Naive thymus-derived CD4-positive, alpha-beta T cell (primary cell): ENCODE measurements at regions not wholly inside any gene's neighbourhood (a gene's known extent, or its start where the extent isn't known, plus 50 kb on each side); places are given as distances from the start of the nearest gene placed in this dataset.

Source experiments
- ATAC-seq: fragments of 150-1000 bp; cut with Tn5 transposase; 2 replicates; pipeline ENCODE4 v1.10.0; 2021; ENCODE audit warnings: mild to moderate bottlenecking, moderate library complexity
- CTCF ChIA-PET: fragments of 350-600 bp; sonication (Branson Sonifier 250); formaldehyde crosslinking; loops from one replicate; lab custom pipeline; 2021; ENCODE audit warnings: antibody characterized with exemption; lab: Charles Lee
- POLR2A ChIA-PET: fragments of 350-600 bp; sonication (Branson Sonifier 250); formaldehyde crosslinking; loops from one replicate; lab custom pipeline; 2021; ENCODE audit warnings: antibody characterized with exemption, inconsistent platforms; lab: Charles Lee
- DNase-seq, 9 donors: peaks; one replicate each; pipeline versions ENCODE4 v3.0.0 to v3.0.0-alpha.2; 2020 to 2022; ENCODE audit warnings: mixed read lengths in 1 of 9
- H3K27ac ChIP-seq: one replicate; pipeline ENCODE4 v1.7.0; 2013; ENCODE audit warnings: mild to moderate bottlenecking, low read depth, low read length, moderate library complexity
- H3K27me3 ChIP-seq, 2 donors: one replicate each; pipeline ENCODE4 v1.7.0; 2013; ENCODE audit warnings: low read length in 2 of 2, mild to moderate bottlenecking in 2 of 2, moderate library complexity in 2 of 2; ENCODE audit not compliant: control insufficient read depth in 2 of 2, insufficient read depth in 2 of 2
- H3K36me3 ChIP-seq, 3 experiments: 1 replicate in 2 of 3; 2 replicates in 1 of 3; pipeline ENCODE4 v1.7.0; 2013; ENCODE audit warnings: low read length in 3 of 3, mild to moderate bottlenecking in 3 of 3, moderate library complexity in 1 of 3; ENCODE audit not compliant: insufficient read depth in 3 of 3, control insufficient read depth in 2 of 3
- H3K4me1 ChIP-seq, 2 donors: one replicate each; pipeline ENCODE4 v1.7.0; 2013; ENCODE audit warnings: low read length in 2 of 2, mild to moderate bottlenecking in 2 of 2, moderate library complexity in 1 of 2; ENCODE audit not compliant: control insufficient read depth in 2 of 2, insufficient read depth in 2 of 2
- H3K4me3 ChIP-seq: 2 replicates; pipeline ENCODE4 v1.7.0; 2013; ENCODE audit warnings: mild to moderate bottlenecking, low read length
- H3K9me3 ChIP-seq, 3 experiments: 1 replicate in 2 of 3; 2 replicates in 1 of 3; pipeline ENCODE4 v1.7.0; 2013; ENCODE audit warnings: low read length in 3 of 3; ENCODE audit not compliant: control insufficient read depth in 2 of 3
- H3K27ac Mint-ChIP-seq, 9 donors: one replicate each; pipeline ENCODE4 v1.8.0; 2020 to 2022; ENCODE audit warnings: mixed read lengths in 9 of 9, mild to moderate bottlenecking in 8 of 9, moderate library complexity in 5 of 9, inconsistent platforms in 2 of 9
- H3K27me3 Mint-ChIP-seq, 5 donors: one replicate each; pipeline ENCODE4 v1.8.0; 2021 to 2022; ENCODE audit warnings: mixed read lengths in 5 of 5, mild to moderate bottlenecking in 1 of 5
- H3K36me3 Mint-ChIP-seq, 5 donors: one replicate each; pipeline ENCODE4 v1.8.0; 2020 to 2022; ENCODE audit warnings: mixed read lengths in 5 of 5, mild to moderate bottlenecking in 3 of 5, inconsistent platforms in 1 of 5
- H3K4me1 Mint-ChIP-seq, 7 donors: one replicate each; pipeline ENCODE4 v1.8.0; 2020 to 2022; ENCODE audit warnings: mixed read lengths in 7 of 7, mild to moderate bottlenecking in 3 of 7, inconsistent platforms in 1 of 7
- H3K4me3 Mint-ChIP-seq, 10 donors: one replicate each; pipeline ENCODE4 v1.8.0; 2020 to 2022; ENCODE audit warnings: mild to moderate bottlenecking in 10 of 10, mixed read lengths in 10 of 10, moderate library complexity in 6 of 10, inconsistent platforms in 2 of 10
- H3K9me3 Mint-ChIP-seq, 11 donors: one replicate each; pipeline ENCODE4 v1.8.0; 2020 to 2022; ENCODE audit warnings: mixed read lengths in 11 of 11, mild to moderate bottlenecking in 4 of 11, inconsistent platforms in 1 of 11, moderate library complexity in 1 of 11
- intact Hi-C, 2 donors: fragments of 100-400 bp; cut with micrococcal nuclease; formaldehyde crosslinking; loops; one replicate each; pipeline ENCODE4 v1.15.1; 2023

DNA sequence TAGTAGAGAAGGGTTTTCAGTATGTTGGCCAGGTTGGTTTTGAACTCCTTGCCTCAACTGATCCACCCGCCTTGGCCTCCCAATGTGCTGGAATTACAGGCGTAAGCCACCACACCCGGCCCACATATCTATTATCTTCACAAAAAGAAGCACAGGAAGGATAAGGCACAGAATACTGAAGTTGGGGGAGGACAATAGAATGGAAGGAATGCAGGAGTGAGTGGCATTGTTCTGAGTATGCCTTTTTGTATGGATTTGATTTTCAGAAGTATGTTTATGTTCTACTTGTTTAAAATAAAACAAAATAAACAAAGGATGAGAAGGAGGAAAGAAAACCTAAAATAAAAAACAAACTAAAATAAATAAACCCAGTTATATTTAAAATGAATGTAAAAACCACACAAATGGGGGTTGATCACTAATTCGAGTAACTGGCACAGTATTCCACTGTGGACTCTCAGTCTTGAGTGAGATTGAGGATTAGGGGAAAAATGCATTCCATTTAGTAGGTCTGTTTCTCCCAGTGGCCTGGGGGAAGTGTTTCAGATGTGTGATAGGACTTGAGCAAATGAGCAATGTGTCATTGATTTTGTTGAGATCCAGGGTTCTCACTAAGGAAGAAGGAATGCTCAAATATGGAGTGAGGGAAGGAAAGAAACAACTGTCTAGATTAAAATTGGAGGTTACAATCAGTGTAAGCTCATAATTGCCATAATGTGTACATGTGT lies 109.0 kb upstream of the C1QTNF7 start:
- no peak for DNase-seq

DNA sequence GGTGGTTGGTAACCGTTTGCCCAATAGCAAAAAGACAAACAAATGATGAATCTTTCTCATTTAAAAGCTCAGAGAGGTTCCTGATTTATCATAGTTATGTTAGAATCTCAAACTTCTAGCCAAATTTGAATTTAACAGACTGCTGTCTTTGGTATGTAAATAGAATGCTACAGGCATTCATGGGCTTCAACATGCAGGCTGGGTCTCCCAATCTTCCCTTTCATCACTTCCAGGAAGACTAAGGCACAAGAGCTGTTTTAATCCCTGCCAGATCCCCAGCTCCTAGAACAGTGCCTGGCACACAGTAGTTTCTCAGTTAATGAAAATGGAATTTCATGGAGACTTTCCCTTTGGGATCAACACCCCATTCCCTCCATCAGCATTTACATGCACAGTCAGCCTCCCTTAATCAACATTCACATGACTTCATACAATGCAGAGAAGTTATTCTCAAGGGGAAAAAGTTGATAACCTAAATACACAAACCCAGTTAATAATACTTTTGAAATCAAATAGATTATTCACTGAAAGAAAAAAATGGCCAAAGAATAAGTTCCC lies 107.6 kb upstream of the C1QTNF7 start:
- peaks cover 0 to 34% (median 4%) of the 10 kb centered on the region in 5 donors for H3K27me3 Mint-ChIP-seq
- peaks cover 0 to 13% (median 10%) of the 10 kb centered on the region in 7 donors for H3K4me1 Mint-ChIP-seq
- ChIA-PET POLR2A (no interaction called here), CTCF (no interaction called here)
- H3K27ac Mint-ChIP-seq, result no peak overlapping the region
- H3K4me3 Mint-ChIP-seq, result no peak overlapping the region
- ATAC-seq, result no peak
- no peaks in the 10 kb centered on the region for H3K36me3 Mint-ChIP-seq
- H3K9me3 Mint-ChIP-seq, result no peaks in the 10 kb centered on the region
- H3K9me3 ChIP-seq, result no peaks in the 10 kb centered on the region
- intact Hi-C loops, result loop anchor here in 1 of 2 donors (5.0 kb wide), 1 partner anchor 387 kb away; no protein-coding TSS in a partner anchor
- no peaks in the 10 kb centered on the region for H3K4me1 ChIP-seq
- no peak overlapping the region for H3K27ac ChIP-seq
- H3K36me3 ChIP-seq, result no peaks in the 10 kb centered on the region
- no peak for DNase-seq
- no peaks in the 10 kb centered on the region for H3K27me3 ChIP-seq
- no peak overlapping the region for H3K4me3 ChIP-seq

More for the DNA sequence above, 109.0 kb upstream of the C1QTNF7 start:
- intact Hi-C loops, result no loop called here
- H3K27ac Mint-ChIP-seq, result no peak overlapping the region
- no peaks in the 10 kb centered on the region for H3K27me3 ChIP-seq
- ChIA-PET CTCF (interaction anchor here (1.1 kb wide), 1 partner anchor 77 kb away, joined by 3 read pairs; no protein-coding TSS in a partner anchor), POLR2A (interaction anchor here (0.6 kb wide), 1 partner anchor 11 kb away, joined by 3 read pairs; no protein-coding TSS in a partner anchor)
- no peaks in the 10 kb centered on the region for H3K36me3 ChIP-seq
- H3K4me3 Mint-ChIP-seq, result no peak overlapping the region
- no peak for ATAC-seq
- H3K9me3 ChIP-seq, result no peaks in the 10 kb centered on the region
- no peaks in the 10 kb centered on the region for H3K9me3 Mint-ChIP-seq
- H3K4me3 ChIP-seq, result no peak overlapping the region
- no peak overlapping the region for H3K27ac ChIP-seq
- no peaks in the 10 kb centered on the region for H3K4me1 ChIP-seq
- no peaks in the 10 kb centered on the region for H3K36me3 Mint-ChIP-seq
- peaks cover 0 to 31% (median 4%) of the 10 kb centered on the region in 5 donors for H3K27me3 Mint-ChIP-seq
- peaks cover 0 to 3% (median 0%) of the 10 kb centered on the region in 7 donors for H3K4me1 Mint-ChIP-seq

DNA sequence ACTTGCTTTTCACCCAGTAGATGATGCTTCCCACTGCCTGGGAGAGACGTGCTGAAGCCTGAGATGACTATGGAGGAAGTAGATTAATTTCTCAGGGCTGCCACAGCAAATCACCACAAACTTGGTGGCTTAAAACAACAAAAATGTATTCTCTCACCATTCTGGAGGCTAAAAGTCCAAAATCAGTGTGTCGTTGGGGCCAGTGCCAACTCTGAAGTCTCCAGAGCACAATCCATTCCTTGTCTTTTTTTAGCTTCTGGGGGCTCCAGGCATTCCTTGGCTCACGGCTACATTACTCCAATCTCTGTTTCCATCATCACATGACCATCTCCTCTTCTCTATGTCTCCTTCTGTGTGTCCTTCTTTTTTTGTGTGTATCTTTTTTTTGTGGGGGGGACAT lies 105.8 kb upstream of the C1QTNF7 start:
- Mint-ChIP-seq H3K27me3 (peaks cover 0 to 34% (median 4%) of the 10 kb centered on the region in 5 donors), H3K27ac (no peak overlapping the region), H3K4me1 (peaks cover 0 to 13% (median 10%) of the 10 kb centered on the region in 7 donors), H3K36me3 (no peaks in the 10 kb centered on the region), H3K4me3 (no peak overlapping the region), H3K9me3 (no peaks in the 10 kb centered on the region)
- Histone ChIP-seq H3K36me3 (no peaks in the 10 kb centered on the region), H3K4me3 (no peak overlapping the region), H3K27me3 (no peaks in the 10 kb centered on the region), H3K4me1 (no peaks in the 10 kb centered on the region), H3K9me3 (no peaks in the 10 kb centered on the region), H3K27ac (no peak overlapping the region)
- intact Hi-C loops, result loop anchor here in 1 of 2 donors (5.0 kb wide), 1 partner anchor 385 kb away; no protein-coding TSS in a partner anchor
- DNase-seq (no peak), ATAC-seq (no peak)
- CTCF ChIA-PET, result no interaction called here
- POLR2A ChIA-PET, result no interaction called here

DNA sequence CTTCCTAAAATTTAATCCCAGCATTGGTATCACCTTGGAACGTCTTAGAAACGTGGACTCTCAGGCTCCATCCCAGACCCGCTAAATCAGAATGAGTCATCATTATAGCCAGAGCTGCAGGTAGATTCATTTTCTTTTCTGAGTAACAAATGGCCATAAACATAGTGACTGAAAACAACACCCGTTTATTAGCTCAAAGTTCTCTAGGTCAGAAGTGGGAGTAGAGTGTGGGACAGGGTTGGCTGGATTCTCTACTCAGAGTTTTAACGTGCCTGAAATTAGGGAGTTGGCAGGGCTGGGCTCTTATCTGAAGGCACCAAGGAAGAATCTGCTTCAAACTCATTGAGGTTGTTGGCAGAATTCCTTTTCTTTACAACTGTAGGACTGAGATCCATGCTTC lies 101.8 kb upstream of the C1QTNF7 start:
- Mint-ChIP-seq H3K27ac (no peak overlapping the region), H3K27me3 (peaks cover 0 to 23% (median 2%) of the 10 kb centered on the region in 5 donors), H3K9me3 (no peaks in the 10 kb centered on the region), H3K4me1 (peaks cover 0 to 13% (median 10%) of the 10 kb centered on the region in 7 donors), H3K36me3 (no peaks in the 10 kb centered on the region), H3K4me3 (no peak overlapping the region)
- intact Hi-C loops, result no loop called here
- Histone ChIP-seq H3K27me3 (no peaks in the 10 kb centered on the region), H3K4me3 (no peak overlapping the region), H3K27ac (no peak overlapping the region), H3K9me3 (no peaks in the 10 kb centered on the region), H3K36me3 (no peaks in the 10 kb centered on the region), H3K4me1 (no peaks in the 10 kb centered on the region)
- ChIA-PET POLR2A (no interaction called here), CTCF (no interaction called here)
- DNase-seq (no peak), ATAC-seq (no peak)

DNA sequence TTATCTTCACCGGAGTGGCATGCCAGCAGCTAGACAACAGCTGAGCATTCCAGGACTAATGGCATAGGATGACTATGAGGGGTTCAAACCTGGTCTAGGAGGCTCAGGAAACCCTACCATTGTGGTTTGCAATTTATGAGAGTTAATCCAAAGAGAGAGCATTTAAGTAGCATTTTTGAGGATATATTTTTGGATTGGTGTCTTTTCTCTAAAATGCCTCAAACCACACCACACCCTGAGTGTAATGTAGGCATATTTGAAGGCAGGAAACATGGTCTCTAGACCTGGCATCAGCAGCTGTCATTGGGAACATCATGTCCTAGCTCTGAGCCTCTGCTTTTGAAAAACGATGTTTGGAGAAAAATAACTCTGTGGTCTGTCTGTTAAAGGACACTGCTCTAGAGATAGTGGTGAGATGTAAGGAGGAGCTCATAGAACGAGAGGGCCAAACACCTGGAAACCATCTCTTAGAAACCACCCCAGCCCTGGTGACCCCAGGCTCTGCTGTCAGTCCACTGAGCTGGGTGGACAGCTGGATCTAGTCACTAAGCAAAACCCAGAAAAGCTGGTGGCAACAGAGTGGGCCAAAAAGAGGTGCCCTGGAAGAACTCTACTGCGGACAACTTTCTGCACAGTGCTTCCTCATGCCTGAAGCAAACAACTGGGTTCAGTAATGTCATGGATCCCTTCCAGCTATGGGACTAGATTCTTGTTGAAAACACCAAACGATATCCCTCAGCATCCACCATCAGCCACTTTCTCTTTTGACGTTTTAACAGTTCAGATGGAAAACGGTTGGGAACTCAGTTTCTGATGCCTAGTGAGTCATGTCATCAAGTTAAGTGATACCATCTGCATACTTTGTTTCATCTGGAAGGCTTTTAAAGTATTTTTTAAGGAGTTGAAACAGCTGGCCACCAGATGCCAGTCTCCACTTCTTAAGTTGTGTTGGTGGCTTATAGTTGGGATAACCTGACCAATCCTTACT lies 100.2 kb upstream of the C1QTNF7 start:
- Mint-ChIP-seq H3K4me1 (peaks cover 0 to 13% (median 10%) of the 10 kb centered on the region in 7 donors), H3K27ac (no peak overlapping the region), H3K4me3 (no peak overlapping the region), H3K27me3 (peaks cover 0 to 8% (median 0%) of the 10 kb centered on the region in 5 donors), H3K36me3 (no peaks in the 10 kb centered on the region), H3K9me3 (peaks cover 0 to 10% (median 0%) of the 10 kb centered on the region in 11 donors)
- DNase-seq (no peak), ATAC-seq (no peak)
- no peaks in the 10 kb centered on the region for H3K4me1 ChIP-seq
- H3K27ac ChIP-seq, result no peak overlapping the region
- intact Hi-C loops, result no loop called here
- no peaks in the 10 kb centered on the region for H3K36me3 ChIP-seq
- no peaks in the 10 kb centered on the region for H3K27me3 ChIP-seq
- no peaks in the 10 kb centered on the region for H3K9me3 ChIP-seq
- POLR2A ChIA-PET, result no interaction called here
- no peak overlapping the region for H3K4me3 ChIP-seq
- CTCF ChIA-PET, result no interaction called here

DNA sequence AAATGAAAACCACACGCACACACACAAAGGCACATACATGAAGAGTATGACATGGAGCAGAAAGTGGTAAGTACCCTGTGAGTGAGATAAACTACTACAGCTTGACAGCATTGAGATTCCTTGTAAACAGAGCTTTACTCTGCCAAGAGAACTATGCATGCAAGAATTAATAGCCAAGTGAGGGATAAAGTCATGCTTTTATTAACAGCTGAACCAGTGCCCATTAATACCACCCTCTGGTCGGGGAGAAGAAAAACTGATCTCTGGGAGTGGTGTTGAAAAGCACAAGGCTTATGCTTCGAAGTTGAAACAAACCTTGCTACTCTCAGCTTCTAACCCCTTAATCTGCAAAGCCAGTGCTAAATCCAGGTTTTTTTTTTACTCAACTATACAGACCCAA lies 95.9 kb upstream of the C1QTNF7 start:
- Mint-ChIP-seq H3K9me3 (peaks cover 0 to 11% (median 0%) of the 10 kb centered on the region in 11 donors), H3K4me3 (no peak overlapping the region), H3K27ac (no peak overlapping the region), H3K27me3 (peaks cover 0 to 2% (median 0%) of the 10 kb centered on the region in 5 donors), H3K36me3 (peaks cover 0 to 2% (median 0%) of the 10 kb centered on the region in 5 donors), H3K4me1 (peaks cover 0 to under 1% (median 0%) of the 10 kb centered on the region in 7 donors)
- ATAC-seq, result no peak
- no peaks in the 10 kb centered on the region for H3K27me3 ChIP-seq
- POLR2A ChIA-PET, result no interaction called here
- CTCF ChIA-PET, result interaction anchor here (0.6 kb wide), 1 partner anchor 716 kb away, joined by 4 read pairs; no protein-coding TSS in a partner anchor
- intact Hi-C loops, result no loop called here
- H3K36me3 ChIP-seq, result no peaks in the 10 kb centered on the region
- no peak overlapping the region for H3K27ac ChIP-seq
- H3K4me3 ChIP-seq, result no peak overlapping the region
- H3K4me1 ChIP-seq, result no peaks in the 10 kb centered on the region
- no peaks in the 10 kb centered on the region for H3K9me3 ChIP-seq
- DNase-seq, result no peak
